HL-60 (cell line): ENCODE measurements at regions not wholly inside any gene's neighbourhood (a gene's known extent, or its start where the extent isn't known, plus 50 kb on each side); places are given as distances from the start of the nearest gene placed in this dataset.

Source experiments
- CTCF ChIP-seq: IDR thresholded peaks from one replicate; pipeline ENCODE4 v1.5.1; 2011; ENCODE audit warnings: low read length, control low read depth, inconsistent platforms; ENCODE audit not compliant: insufficient read depth
- GABPA ChIP-seq: IDR thresholded peaks from 2 replicates; pipeline ENCODE4 v1.6.1; 2012; ENCODE audit warnings: low read depth
- POLR2AphosphoS5 ChIP-seq: IDR thresholded peaks from 2 replicates; pipeline ENCODE4 v1.6.1; 2012; ENCODE audit warnings: low read depth
- SPI1 ChIP-seq: IDR thresholded peaks from 2 replicates; pipeline ENCODE4 v1.6.1; 2012; ENCODE audit warnings: low read depth, mild to moderate bottlenecking, borderline replicate concordance

- TF ChIP-seq GABPA (no peak), CTCF (no peak), SPI1 (no peak), POLR2AphosphoS5 (no peak)
Observed at GRCh38 chr10:129099486-129099885, 367.6 kb upstream of the MGMT start.
